IMR-90 (cell line): ENCODE measurements at regions not wholly inside any gene's neighbourhood (a gene's known extent, or its start where the extent isn't known, plus 50 kb on each side); places are given as distances from the start of the nearest gene placed in this dataset.

ENCODE experiments used
- CTCF ChIP-seq: conservative IDR thresholded peaks from 2 replicates; pipeline ENCODE4 v1.5.1; 2012; ENCODE audit warnings: mild to moderate bottlenecking, low read depth, low read length, improper control_type of control experiment
- RCOR1 ChIP-seq: IDR thresholded peaks from 2 replicates; pipeline ENCODE4 v1.6.1; 2012; ENCODE audit warnings: mild to moderate bottlenecking, low read length, improper control_type of control experiment; ENCODE audit not compliant: insufficient replicate concordance
- USF2 ChIP-seq: fragments of 150-350 bp; IDR thresholded peaks from 2 replicates; pipeline ENCODE4 v1.6.1; 2017; ENCODE audit warnings: mild to moderate bottlenecking, antibody characterized with exemption, low read length, low read depth

GRCh38 chr1:198003468-198003867, 86.3 kb downstream of the LHX9 start:
- TF ChIP-seq CTCF (no peak), USF2 (no peak), RCOR1 (no peak)
